HG02571 (cell line): ENCODE measurements at regions not wholly inside any gene's neighbourhood (a gene's known extent, or its start where the extent isn't known, plus 50 kb on each side); places are given as distances from the start of the nearest gene placed in this dataset.
"Not testable (repeated sequence)": the region's sequence is repeated elsewhere in the genome, so short reads cannot be mapped to it uniquely, and the experiment has no call there.

ENCODE experiments used
- ATAC-seq: cut with Tn5 transposase; IDR thresholded peaks from one replicate; pipeline ENCODE4 v1.9.1; 2021; ENCODE audit warnings: mild to moderate bottlenecking, moderate library complexity; ENCODE audit not compliant: unreplicated experiment

DNA sequence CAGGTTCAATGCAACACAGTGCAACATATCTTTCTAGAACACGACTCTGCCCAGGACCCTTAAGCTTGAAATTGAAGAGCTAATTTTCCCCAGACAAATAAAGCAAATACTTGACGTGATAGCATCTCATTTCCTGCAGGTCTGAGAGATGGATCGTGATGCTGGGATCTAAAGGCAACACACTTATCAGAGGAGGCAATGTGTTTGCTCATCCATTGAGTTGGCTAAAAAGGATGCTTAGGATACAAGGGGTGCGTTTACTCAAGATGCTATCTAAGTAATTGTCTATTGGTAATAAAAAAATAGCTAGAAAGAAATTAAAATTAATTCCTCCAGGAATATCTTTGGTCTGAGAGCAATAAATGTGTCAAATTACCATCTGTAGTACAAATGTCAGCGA is 129.0 kb downstream of the SOCS6 start:
- ATAC-seq, result no peak

DNA sequence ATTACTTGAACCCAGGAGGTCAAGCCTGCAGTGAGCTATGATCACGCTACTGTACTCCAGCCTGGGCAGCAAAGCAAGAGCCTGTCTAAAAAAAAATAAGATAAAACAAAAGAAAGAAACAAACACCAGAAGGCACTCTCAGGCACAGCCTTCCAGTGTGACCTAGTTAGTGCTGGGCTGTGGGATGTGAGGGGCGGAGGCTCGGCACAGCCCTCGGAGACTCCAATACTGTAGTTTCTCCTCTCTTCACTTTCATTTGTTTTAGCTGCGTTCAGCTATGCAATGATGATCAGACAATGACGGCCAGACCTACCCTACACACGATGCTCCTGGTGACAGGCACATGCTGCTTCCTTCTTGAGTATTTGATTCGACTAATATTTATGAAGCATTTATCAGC is 127.7 kb downstream of the SOCS6 start:
- ATAC-seq, result no peak

DNA sequence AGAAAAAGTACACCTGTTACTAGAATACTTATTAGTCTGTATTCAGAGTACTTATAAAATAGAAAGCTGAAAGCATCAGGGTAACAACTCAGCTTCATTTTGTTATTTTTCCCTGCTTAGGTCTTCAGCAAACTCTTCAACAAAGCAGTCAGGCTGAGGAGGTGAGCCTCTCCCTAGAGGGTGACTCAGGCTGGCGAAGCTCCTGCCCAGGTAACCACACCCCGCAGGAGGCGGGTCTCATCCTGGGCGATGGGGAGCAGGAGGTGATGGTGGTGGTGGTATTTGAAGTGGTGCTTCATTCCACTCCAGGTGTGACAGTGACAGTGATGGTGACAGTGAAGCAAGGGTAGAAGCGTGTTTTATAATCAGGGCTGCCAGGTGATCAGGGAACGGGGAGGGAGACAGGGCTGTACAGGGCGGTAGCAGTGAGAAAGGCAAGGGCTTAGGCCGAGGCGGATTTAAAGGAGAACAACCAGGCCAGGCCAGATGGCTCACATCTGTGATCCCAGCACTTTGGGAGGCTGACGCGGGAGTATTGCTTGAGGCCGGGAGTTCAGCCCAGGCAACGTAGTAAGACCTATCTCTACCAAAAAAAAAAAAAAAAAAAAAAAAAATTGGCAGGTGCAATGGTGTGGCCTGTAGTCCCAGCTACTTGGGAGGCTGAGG is 127.1 kb downstream of the SOCS6 start:
- no peak for ATAC-seq

DNA sequence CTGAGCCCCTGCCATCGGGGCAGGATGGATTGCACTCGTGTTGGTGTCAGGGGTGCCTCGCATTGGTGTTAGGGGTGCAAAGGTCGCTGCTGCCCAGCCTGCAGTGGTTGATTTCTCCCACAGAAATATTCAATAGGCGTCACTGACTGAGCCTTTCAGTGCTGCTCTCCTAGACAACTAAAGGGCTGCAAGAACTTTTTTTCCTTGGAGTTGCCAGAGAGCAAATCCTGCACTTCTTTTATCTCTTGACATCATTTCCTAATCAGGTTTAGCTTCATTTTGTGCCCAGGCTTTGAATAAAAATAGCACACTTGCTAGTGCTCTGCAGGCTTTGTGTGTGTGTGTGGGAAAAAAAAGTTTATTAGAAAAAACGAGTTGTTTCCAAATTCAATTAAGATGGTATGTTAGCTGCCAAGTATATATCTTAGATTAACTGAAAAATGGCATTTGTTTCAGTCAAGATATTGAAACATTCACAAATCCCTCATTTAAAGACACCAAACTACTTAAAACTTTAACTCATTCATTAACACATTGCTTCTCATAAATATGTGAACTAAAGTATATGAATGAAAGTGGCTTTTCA is 125.6 kb downstream of the SOCS6 start:
- no peak for ATAC-seq

DNA sequence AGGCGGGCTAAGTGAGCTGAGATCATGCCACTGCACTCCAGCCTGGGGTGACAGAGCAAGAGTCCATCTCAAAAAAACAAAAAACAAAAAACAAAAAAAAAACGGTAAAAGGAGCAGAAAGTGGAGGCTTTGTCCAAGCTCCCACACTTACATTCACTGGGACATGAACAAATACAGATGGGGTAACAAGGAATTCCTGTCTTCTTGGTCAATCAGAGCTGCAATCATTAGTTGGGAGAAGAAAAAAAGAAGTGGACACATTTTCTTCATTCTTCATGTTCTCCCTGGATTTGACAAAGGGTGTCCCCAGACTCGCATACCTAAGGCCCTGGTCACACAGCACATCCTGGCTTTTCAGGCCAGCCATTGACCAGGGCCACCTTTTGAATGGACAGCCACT is 124.6 kb downstream of the SOCS6 start:
- ATAC-seq, result no peak

DNA sequence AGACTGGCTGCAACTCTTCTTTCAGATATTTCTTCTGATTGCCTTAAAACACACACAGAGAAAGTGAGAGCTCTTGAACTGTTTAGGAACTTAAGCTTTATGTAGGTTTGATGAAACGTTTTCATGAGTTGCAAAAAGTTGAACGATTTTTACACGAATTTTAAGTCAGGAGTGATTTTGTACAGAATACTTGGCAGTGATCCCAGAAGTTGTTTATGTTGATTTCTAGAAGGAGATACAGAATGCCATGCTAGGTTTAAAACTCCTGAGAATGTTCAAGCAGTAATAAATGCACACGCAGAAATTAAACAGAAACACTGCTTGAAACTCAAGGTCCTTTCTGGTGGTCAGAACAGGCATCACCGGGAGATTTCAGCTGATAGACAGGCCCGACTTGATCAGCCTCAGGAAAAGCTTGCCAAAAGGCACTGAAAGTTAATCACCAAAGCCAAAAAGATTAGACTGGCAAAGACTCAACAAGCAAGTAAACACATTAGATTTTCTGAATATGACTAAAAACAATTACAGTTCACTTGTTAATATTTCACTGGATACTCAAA is 123.1 kb downstream of the SOCS6 start:
- ATAC-seq, result no peak

DNA sequence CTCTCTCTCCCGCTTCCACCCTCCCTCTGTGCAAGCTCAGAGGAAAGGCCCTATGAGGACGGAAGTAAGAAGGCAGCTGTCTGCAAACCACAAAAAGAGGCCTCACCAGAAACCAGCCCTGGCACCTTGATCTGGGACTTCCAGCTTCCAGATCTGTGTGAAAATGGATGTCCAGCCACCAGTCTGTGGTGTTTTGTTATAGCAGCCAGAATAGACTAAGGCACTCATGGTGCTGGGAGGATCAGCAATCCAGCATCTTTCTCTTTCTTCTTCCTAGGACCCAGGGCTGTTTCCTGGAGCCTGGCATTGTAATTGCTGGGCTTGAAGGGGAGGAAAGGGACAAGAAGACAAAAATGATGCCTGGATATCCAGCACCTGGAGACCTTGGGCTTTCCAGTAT is 122.5 kb downstream of the SOCS6 start:
- ATAC-seq, result no peak

DNA sequence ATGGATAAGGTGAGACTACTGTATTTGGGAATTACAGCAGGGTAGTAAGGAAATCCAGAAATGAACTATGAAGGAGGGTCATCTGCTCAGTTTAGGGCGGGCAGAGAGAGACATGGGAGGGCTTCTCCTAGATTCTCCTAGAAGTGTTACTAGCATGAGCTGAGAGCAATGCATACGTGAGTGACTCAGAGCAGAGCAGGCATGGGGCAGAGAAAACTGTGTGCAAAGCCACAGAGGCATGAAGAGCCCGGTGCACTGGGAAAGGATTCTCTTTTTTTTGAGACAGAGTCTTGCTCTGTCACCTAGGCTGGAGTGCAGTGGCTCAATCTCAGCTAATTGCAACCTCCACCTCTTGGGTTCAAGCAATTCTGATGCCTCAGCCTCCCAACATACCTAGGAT is 116.2 kb downstream of the SOCS6 start:
- no peak for ATAC-seq

DNA sequence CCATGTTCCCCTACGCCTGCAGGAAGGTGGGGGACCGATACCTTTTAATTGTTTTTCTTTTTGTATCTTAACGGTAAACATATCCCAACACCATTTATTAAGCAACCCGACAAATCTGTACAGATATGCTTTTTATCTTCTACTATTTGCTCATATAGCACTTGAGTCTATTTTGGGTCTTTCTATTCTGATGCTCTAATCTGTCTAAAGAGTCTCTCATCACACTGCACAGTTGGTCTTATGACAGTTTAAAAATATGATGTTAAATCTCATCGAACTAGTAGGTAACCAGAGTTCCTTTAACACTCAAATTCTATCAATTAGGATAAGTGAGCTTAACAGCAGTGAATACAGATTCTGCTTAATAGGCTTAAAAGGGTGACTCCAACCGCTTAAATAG is 111.6 kb downstream of the SOCS6 start:
- ATAC-seq, result no peak

DNA sequence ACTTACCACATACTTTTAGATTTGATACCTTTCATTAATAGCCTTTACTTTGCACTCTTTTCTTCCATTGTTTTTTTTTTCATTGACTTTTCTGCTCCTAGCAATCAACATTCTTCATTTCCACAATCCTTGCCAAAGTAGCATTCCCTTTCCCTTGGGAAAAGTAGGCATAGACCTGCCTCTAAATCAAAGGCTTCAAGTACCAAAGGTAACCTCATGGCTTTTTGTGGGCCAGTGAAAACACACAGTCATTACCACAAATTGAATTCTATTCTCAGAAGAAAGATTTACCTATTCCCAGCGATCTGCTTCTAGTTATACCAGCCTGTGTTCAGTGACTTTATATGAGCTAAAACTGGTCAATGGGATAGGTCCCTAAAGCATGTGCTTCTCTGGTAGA is 109.2 kb downstream of the SOCS6 start:
- ATAC-seq, result no peak

DNA sequence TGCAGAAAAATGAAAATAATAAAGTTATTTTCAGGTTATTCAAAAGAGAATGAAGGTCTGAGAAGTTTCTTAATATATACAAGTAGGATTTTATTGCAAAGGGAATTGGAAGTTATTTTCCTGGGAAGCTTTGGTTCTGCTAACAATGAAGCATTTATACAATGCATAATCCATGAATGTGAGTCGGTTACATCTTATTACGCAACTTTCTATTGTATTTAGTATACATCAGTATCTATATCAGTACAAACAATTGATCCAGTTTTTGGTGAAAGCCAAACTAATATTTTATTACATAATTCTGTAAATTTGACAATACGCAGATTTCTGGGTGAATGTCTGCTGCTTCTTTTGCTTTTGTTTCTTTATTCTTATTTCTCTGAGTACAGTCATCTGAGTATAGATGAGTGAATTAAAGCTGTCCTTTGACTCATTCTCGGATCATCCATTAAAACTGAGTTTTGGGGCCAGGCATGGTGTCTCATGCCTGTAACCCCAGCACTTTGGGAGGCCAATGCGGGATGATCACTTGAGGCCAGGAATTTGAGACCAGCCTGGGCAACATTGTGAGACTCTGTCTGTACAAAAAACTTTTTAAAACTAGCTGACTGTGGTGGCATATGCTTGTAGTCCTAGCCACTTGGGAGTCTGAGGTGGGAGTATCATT is 108.5 kb downstream of the SOCS6 start:
- no peak for ATAC-seq

DNA sequence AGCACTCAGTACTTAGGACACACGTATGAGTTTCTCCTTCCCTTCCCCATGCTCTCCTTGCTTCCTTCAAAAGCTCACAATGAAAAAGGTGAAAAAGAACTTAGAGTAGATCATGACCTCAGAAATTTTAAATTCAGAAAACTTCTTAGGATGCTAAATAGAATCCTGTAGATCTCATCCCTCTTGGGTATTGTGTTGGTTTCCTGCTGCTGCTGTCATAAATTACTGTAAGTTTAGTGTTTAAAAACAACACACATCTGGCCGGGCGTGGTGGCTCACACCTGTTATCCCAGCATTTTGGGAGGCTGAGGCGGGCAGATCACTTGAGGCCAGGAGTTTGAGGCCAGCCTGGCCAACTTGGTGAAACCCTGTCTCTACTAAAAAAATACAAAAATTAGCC is 106.9 kb downstream of the SOCS6 start:
- not testable (repeated sequence) for ATAC-seq

DNA sequence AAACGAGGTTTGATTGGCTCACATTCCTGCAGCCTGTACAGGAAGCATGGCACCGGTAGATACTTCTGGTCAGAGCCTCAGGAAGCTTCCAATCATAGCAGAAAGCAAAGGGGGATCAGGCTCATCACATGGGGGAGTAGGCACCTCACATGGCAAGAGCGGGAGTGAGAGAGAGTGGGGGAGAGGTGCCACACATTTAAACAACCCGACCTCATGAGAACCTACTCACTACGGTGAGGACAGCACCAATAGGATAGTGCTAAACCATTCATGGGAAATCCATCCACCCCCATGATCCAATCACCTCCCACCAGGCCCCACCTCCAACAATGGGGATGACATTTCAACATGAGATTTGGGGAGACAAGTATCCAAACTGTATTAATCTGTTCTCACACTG is 105.8 kb downstream of the SOCS6 start:
- ATAC-seq, result no peak

DNA sequence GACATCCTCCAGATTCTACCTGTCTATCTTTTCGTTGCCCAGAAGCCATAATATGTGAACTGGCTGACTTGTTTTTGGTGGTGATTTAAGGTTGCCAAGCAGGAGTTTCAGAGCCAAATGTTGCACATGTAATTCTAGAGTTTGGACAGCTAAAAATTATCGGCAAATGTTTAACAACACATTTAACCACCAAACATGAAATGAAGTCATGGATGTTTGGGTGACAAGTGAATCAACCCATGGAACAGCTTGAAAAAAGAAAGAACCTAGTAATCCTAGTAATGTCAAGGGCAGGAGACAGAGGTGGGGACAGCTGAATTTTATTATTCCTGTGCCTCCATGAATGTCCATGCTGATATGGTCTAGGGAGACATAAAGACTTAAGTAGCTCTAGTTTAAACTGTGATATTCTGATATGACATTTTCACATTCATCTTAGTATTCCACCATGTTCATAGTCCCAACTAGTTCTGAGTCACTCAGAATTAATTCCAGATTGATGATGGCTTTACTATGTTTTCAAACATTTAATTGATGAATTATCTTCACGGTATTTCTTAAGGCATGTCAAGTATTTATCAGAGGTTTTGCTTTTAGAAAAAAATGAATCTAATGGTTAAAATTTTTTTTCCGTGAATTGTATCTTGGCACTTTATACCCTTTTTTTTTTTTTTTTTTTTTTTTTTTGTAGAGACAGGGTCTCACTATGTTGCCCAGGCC is 101.7 kb downstream of the SOCS6 start:
- no peak for ATAC-seq

DNA sequence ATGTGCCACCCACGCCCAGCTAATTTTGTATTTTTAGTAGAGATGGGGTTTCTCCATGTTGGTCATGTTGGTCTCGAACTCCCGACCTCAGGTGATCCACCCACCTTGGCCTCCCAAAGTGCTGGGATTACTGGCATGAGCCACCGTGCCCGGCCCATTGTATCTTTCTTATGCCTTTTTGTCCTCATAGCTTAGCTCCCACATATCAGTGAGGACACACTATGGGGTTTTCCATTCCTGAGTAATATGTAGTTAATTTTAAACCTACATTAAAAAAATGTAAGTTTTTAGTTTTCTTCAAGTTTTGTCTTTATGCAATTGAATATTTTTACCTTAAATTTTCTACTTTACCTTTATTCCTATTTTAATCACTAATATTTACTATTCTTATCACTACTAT is 100.2 kb downstream of the SOCS6 start:
- not testable (repeated sequence) for ATAC-seq

DNA sequence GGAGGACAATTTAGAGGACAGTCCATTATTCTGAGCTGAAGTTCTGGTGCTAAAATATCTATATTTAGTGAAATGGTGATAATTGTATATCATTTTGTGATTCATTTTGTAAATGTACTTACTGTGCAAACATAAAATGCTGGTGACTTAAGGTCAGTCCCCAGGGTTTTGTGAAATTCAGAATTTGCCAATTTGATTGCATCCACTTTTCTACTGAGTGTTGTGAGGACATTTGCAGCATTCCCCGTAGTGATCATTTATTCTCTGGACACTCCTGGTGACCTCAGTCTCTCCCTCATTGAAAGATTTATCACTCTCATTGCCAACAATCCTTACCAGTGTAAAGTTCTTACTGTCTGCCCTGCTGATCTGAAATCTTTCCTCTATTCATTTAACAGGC is 98.2 kb downstream of the SOCS6 start:
- ATAC-seq, result no peak

DNA sequence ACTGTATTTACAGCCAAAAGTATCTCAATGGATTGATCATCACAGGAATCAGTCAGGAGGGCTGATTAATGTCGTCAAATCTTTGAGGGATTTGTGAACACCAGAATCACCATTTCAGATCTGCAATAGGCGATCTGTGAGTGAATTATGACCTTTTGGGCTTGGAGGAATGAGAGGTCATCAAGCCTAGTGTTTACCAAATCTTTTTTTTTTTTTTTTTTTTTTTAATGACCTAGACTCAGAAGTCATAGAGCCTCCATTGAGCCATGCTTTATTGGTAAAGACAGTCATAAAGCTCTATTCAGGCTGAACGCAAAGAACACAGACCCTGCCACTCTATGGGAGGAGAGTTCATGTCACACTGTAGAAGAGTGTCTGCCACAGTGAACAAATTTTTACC is 97.7 kb downstream of the SOCS6 start:
- ATAC-seq, result no peak

DNA sequence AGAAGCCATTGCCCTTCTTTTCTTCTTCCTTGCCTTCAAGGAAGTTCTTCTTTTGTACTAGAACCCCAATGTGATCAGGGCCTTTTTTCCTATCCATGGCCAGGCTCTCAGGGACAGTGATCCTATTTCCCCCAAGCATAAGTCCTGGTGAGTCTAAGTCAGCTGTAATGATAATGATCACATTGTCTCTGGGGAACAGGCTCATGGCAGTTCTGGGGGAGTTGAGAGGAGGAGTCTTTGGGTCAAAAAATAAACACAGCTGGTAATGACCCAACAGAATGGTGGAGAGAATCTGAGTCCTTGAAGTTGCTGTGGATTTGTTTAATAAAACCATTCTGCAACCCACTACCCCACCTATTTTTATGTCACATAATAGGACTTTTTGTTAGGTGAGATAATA is 96.6 kb downstream of the SOCS6 start:
- ATAC-seq, result no peak

DNA sequence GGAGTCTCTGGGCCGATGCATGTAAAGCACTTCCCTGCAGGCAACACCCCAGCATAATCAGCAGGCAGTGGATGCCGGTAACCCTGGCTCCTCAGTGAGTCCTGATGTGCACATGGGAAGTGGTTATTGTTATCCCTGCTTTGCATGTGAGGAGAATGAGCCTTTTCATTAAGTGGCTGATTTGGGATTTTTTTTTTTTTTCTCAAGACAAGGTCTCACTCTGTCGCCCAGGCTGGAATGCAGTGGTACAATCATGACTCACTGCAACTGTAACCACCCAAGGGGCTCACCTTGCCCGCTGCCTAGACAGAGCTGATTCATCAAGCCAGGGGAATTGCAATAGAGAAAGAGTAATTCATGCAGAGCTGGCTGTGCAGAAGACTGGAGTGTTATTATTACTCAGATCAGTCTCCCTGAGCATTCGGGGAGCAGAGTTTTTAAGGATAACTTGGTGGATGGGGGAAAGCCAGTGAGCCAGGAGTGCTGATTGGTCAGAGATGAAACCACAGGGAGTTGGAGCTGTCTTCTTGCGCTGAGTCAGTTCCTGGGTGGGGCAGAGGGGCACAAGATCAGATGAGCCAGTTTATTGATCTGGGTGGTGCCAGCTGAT is 95.4 kb downstream of the SOCS6 start:
- ATAC-seq, result no peak

DNA sequence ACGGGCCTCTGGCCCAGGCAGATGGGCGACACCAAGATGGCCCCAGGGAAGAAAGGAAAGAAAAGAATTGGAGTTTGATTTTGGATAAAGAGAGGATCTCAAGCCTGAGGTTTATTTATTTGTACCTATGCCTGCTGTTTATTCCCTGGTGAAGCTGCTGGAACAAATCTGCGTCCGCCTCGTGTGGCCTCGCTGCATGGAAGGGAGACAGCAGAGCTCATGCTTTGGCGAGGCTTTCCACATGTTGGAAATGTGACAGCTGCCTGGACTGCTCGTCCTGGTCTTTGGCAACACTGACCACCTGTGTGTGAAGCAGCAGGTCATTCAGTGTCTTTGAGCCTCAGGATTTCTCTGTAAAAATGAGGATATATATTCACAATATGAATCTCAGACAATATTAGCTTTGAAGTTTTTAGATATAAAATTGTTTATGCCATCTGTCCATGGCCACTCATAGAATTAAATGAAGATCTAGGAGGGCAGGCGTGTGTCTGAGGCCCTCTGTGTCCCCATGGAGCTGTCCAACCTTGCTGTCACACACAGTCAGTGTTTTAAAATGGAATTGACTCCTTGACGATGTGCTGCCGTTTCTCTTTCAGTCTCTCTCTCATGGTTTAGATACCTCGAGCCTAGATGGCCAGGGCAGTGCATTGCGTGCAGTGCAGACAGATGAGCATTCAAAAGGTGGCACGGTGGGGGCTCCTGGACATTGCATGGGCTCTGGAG is 94.3 kb downstream of the SOCS6 start:
- no peak for ATAC-seq

DNA sequence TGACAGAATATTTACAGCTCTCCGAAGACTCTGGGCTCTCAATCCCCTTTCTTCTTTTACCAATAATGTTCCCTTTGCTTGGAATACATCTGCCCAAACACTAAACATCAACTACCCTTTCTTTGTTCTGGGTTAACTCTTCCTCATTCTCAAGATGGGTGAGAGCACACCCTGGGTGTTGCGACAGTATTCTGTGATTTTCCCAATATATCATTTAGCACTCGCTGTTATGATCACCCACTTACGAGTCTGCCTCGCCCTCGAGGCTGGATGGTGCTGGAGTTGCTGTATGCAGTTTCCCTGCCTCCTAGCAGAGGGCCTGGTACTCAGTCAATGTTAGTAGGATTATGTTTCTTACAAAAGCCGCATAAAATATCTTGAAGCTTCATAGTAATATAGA is 93.2 kb downstream of the SOCS6 start:
- ATAC-seq, result no peak
